ENCODE measurements at regions not wholly inside any gene's neighbourhood (a gene's known extent, or its start where the extent isn't known, plus 50 kb on each side); places are given as distances from the start of the nearest gene placed in this dataset.
A peak's percentile ranks its signal among the peaks of the same experiment; 100 is the strongest.

DNA sequence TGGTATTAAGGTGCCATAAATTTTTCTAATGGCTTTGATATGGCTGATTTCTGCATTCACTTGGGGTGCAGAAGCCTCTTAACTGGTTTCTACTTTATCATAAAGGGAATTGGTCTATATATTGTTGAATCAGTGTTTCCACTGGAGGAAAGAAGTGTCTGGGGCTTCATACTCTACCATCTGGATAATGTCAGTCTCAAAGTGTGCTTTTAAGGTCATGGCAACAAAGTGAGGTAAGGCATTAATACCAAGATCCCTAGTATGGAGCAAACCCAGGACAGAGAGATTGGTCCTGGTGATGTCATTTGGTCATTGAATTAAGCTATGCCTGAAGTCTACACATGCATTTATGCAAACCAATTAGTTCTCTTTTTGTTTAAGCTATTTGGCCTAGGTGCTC lies 309.9 kb downstream of the DUSP10 start:
- intact Hi-C loops (cut with micrococcal nuclease), result loop anchor here (10.0 kb wide), 2 partner anchors 227 to 617 kb away; no protein-coding TSS in a partner anchor
- H3K4me1 ChIP-seq, result peaks cover 14% of the 10 kb centered on the region
- TF ChIP-seq, protein P1, sequence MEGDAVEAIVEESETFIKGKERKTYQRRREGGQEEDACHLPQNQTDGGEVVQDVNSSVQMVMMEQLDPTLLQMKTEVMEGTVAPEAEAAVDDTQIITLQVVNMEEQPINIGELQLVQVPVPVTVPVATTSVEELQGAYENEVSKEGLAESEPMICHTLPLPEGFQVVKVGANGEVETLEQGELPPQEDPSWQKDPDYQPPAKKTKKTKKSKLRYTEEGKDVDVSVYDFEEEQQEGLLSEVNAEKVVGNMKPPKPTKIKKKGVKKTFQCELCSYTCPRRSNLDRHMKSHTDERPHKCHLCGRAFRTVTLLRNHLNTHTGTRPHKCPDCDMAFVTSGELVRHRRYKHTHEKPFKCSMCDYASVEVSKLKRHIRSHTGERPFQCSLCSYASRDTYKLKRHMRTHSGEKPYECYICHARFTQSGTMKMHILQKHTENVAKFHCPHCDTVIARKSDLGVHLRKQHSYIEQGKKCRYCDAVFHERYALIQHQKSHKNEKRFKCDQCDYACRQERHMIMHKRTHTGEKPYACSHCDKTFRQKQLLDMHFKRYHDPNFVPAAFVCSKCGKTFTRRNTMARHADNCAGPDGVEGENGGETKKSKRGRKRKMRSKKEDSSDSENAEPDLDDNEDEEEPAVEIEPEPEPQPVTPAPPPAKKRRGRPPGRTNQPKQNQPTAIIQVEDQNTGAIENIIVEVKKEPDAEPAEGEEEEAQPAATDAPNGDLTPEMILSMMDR (IDR thresholded peaks at IDR 0.05; ENCODE audit: borderline replicate concordance), result no peak
- DNase-seq, result no peak
- H3K36me3 ChIP-seq, result no peaks in the 10 kb centered on the region
- H3K27ac ChIP-seq (replicated peaks), result no peak overlapping the region
- peaks cover 19% of the 10 kb centered on the region for H3K9me3 ChIP-seq (replicated peaks)
- H3K27me3 ChIP-seq (ENCODE audit: low read depth), result no peaks in the 10 kb centered on the region
- H3K4me3 ChIP-seq, result no peak overlapping the region

- Histone ChIP-seq H3K27ac (replicated peaks) (peak overlapping the region; percentile 5), H3K27me3 (ENCODE audit: low read depth) (no peaks in the 10 kb centered on the region), H3K4me1 (peaks cover 23% of the 10 kb centered on the region), H3K9me3 (replicated peaks) (no peaks in the 10 kb centered on the region), H3K36me3 (no peaks in the 10 kb centered on the region), H3K4me3 (no peak overlapping the region)
- DNase-seq, result no peak
- TF ChIP-seq, protein P1 (IDR thresholded peaks at IDR 0.05; ENCODE audit: borderline replicate concordance), result peak; percentile 97
- intact Hi-C loops (cut with micrococcal nuclease), result loop anchor here (2.0 to 10.0 kb wide), 4 partner anchors 173 to 621 kb away; no protein-coding TSS in a partner anchor
Observed at GRCh38 chr1:221435504-221435904, 306.4 kb downstream of the DUSP10 start.

GRCh38 chr1:221437171-221437570 lies 304.7 kb downstream of the DUSP10 start:
- Histone ChIP-seq H3K36me3 (no peaks in the 10 kb centered on the region), H3K27me3 (ENCODE audit: low read depth) (no peaks in the 10 kb centered on the region), H3K4me3 (no peak overlapping the region), H3K27ac (replicated peaks) (no peak overlapping the region), H3K9me3 (replicated peaks) (no peaks in the 10 kb centered on the region), H3K4me1 (peaks cover 20% of the 10 kb centered on the region)
- DNase-seq, result no peak
- TF ChIP-seq, protein P1 (IDR thresholded peaks at IDR 0.05; ENCODE audit: borderline replicate concordance), result no peak
- intact Hi-C loops (cut with micrococcal nuclease), result loop anchor here (5.0 to 10.0 kb wide), 3 partner anchors 175 to 622 kb away; no protein-coding TSS in a partner anchor

GRCh38 chr1:221437926-221438325 lies 304.0 kb downstream of the DUSP10 start:
- H3K27ac ChIP-seq (replicated peaks), result no peak overlapping the region
- TF ChIP-seq, protein P1 (IDR thresholded peaks at IDR 0.05; ENCODE audit: borderline replicate concordance), result no peak
- no peaks in the 10 kb centered on the region for H3K36me3 ChIP-seq
- no peak overlapping the region for H3K4me3 ChIP-seq
- H3K27me3 ChIP-seq (ENCODE audit: low read depth), result no peaks in the 10 kb centered on the region
- peaks cover 20% of the 10 kb centered on the region for H3K4me1 ChIP-seq
- no peak for DNase-seq
- intact Hi-C loops (cut with micrococcal nuclease), result loop anchor here (5.0 to 10.0 kb wide), 3 partner anchors 176 to 623 kb away; no protein-coding TSS in a partner anchor
- no peaks in the 10 kb centered on the region for H3K9me3 ChIP-seq (replicated peaks)

DNA sequence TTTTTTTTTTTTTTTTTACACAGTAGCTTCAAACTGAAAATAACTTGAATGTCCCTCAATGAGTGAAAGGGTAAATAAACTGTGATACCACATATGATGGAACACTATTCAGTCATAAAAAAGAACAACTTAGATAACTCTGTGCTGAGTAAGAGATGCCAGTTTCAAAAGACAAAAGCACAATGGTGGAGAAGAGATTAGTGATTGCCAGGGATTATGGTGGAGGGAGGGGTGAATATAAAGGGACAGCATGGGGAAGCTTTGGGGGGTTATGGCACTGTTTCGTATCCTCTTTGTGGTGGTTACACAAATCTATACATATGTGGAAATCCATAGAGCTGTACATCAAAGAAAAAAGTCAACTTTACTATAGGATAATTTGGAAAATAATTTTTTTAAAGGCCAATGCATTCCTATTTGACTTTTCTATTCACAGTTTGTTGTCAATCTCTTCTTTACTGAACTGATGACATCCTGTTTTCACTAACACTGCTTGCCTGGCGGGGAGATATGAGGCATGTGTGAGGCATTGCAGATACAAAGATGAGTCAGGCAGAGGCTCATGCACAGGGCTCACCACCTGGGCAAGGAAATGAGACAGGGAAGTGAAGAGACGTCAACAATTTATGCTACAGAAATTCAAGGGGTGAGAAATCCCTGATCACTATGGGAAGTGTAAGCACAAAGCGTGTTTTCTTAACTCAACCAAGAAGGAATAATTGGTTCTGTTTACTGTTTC lies 302.7 kb downstream of the DUSP10 start:
- H3K4me1 ChIP-seq, result peaks cover 20% of the 10 kb centered on the region
- H3K27me3 ChIP-seq (ENCODE audit: low read depth), result no peaks in the 10 kb centered on the region
- intact Hi-C loops (cut with micrococcal nuclease), result loop anchor here (5.0 to 10.0 kb wide), 3 partner anchors 177 to 624 kb away; no protein-coding TSS in a partner anchor
- DNase-seq, result no peak
- no peak overlapping the region for H3K27ac ChIP-seq (replicated peaks)
- TF ChIP-seq, protein P1 (IDR thresholded peaks at IDR 0.05; ENCODE audit: borderline replicate concordance), result no peak
- H3K36me3 ChIP-seq, result no peaks in the 10 kb centered on the region
- H3K4me3 ChIP-seq, result no peak overlapping the region
- no peaks in the 10 kb centered on the region for H3K9me3 ChIP-seq (replicated peaks)
